ENCODE measurements at regions not wholly inside any gene's neighbourhood (a gene's known extent, or its start where the extent isn't known, plus 50 kb on each side); places are given as distances from the start of the nearest gene placed in this dataset.
"Not testable (repeated sequence)": the region's sequence is repeated elsewhere in the genome, so short reads cannot be mapped to it uniquely, and the experiment has no call there.

DNA sequence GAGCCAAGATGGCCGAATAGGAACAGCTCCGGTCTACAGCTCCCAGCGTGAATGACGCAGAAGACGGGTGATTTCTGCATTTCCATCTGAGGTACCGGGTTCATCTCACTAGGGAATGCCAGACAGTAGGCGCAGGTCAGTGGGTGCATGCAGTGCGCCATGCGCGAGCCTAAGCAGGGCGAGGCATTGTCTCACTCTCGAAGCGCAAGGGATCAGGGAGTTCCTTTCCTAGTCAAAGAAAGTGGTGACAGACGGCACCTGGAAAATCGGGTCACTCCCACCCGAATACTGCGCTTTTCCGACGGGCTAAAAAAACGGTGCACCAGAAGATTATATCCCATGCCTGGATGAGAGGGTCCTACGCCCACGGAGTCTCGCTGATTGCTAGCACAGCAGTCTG is 600.1 kb downstream of the PRR16 start:
- not testable (repeated sequence) for TF ChIP-seq POLR2AphosphoS5 (IDR thresholded peaks at IDR 0.05)
- TF ChIP-seq, protein P1, sequence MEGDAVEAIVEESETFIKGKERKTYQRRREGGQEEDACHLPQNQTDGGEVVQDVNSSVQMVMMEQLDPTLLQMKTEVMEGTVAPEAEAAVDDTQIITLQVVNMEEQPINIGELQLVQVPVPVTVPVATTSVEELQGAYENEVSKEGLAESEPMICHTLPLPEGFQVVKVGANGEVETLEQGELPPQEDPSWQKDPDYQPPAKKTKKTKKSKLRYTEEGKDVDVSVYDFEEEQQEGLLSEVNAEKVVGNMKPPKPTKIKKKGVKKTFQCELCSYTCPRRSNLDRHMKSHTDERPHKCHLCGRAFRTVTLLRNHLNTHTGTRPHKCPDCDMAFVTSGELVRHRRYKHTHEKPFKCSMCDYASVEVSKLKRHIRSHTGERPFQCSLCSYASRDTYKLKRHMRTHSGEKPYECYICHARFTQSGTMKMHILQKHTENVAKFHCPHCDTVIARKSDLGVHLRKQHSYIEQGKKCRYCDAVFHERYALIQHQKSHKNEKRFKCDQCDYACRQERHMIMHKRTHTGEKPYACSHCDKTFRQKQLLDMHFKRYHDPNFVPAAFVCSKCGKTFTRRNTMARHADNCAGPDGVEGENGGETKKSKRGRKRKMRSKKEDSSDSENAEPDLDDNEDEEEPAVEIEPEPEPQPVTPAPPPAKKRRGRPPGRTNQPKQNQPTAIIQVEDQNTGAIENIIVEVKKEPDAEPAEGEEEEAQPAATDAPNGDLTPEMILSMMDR (IDR thresholded peaks at IDR 0.05) = not testable (repeated sequence)
